Smooth muscle cell of the brain vasculature (primary cell): ENCODE measurements at regions not wholly inside any gene's neighbourhood (a gene's known extent, or its start where the extent isn't known, plus 50 kb on each side); places are given as distances from the start of the nearest gene placed in this dataset.
A peak's percentile ranks its signal among the peaks of the same experiment; 100 is the strongest.

Source experiments
- DNase-seq: peaks from one replicate; pipeline ENCODE4 v3.0.0-alpha.2; 2012; ENCODE audit warnings: low read depth, low spot score

- no peak for DNase-seq
Measured at GRCh38 chr5:61652916-61653315, 320.9 kb downstream of the ZSWIM6 start.

DNA sequence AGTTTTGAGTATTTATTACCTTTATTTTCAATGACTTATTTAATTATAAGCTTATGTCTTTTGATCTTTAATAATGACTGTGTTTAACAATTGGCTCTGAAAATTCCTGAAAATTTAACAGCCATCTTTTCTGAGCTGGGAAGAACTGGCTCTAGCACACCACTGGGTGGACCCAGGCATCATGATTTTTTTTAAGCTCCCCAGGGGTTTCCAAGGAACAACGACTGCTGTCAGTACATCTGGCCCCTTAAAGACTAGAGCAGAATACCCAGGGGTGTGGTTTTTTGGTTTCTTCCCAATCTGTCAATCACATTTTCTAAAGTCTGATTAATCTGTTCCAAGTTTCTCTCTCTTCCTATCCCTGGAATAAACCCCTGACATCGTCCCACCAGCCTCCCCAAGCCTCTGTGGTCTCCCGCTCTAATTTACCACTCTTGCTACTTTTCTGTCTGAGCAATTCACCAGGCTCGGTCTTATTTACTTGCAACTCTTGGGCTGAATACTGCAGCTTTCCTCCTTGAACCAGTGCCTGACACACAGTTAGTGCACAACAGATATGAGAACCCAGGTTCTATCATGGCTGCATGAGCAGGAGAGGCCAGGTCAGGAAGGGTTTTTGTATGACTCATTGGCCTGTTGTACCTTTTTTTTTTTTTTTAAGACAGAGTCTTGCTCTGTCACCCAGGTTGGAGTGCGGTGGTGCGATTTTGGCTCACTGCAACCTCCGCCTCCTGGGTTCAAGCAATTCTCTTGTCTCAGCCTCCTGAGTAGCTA lies 321.9 kb downstream of the ZSWIM6 start:
- DNase-seq: no peak

- DNase-seq: no peak
Measured at GRCh38 chr5:61654876-61655275, 322.8 kb downstream of the ZSWIM6 start.

DNA sequence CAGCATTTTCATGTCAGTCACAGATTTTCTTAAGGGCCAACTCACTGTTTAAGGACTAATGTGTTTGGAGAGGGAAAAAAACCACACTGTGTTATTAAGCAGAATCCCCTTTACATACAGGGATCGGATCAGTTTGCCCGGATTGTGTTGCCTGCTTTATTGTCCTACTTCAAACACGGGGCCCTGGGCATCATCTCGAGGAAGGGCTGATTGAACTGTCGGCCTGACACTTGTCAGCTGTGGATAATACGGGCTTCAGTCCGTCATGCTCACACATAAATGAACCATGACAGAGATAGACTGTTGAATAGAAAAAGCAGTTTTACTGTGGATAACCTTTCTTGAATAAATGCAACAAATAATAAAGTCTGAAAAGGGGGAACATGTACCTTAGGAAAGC lies 325.0 kb downstream of the ZSWIM6 start:
- no peak for DNase-seq

- DNase-seq: no peak
Measured at GRCh38 chr5:61657686-61658085, 325.6 kb downstream of the ZSWIM6 start.

DNA sequence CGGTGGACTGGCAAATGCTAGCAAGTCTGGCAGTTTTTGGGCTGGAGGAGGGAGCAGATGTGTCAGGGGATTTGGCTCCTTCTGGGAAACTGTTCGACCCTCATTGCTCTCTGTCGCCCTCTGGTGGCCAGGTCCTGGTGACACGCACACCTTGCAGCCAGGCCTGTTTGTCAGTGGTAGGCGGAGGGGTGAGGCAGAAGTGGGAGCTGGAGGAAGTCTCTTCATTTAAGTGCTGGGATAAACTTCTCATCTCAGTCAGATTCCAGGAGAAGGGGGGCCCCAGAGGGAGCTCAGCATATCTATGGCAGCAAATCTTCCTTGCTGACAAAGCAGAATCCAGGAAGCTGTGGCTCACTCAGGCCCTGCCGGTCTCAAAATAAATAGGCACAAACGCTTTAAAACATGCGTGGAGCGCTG lies 326.5 kb downstream of the ZSWIM6 start:
- DNase-seq: peak; percentile 52

GRCh38 chr5:61659221-61659696 lies 327.2 kb downstream of the ZSWIM6 start:
- no peak for DNase-seq

DNA sequence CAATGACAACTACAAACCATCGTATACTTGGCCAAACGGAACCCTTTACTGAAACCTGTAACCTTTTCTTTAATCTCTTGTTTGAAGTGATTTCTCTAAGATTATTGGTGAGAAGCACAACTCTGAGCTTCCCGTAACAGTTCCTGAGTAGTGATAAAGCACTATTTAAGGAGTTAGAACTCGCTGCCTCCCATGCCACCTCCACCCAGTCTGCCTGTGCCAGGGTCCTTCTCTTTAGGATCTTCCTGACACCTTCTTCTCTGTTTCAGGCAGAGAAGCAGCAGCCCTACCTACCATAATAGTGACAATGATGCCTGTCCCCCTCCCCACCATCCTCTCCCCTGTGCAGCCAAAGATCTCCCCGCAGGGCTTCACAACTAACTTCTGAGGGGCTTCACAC lies 330.6 kb downstream of the ZSWIM6 start:
- DNase-seq: no peak

DNA sequence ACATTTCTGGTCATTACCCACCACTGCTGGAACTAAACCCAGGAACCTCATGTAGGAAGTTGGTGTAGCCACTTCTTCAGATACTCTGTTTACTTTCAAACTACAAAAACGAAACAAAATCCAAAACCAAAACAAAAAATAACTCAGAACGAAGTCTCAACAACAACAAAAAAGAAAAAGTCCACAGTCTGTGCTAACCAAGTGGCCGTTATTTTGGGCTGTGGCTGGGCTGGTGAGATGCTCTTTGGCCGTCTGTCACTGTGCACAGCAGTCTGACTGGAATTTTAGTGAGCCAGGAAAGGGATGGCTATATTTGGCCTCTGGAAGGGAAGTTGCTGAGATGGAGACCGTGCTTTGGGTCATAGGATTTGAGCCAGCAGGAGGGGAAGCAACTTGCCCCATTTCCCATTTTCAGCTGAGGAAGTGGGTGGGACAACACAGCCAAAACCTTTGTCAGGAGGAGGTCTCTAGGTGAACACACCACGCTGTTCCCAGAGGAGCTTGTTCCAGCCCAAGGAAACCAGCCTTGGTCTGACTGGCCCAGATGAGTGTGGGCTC lies 334.1 kb downstream of the ZSWIM6 start:
- no peak for DNase-seq

DNA sequence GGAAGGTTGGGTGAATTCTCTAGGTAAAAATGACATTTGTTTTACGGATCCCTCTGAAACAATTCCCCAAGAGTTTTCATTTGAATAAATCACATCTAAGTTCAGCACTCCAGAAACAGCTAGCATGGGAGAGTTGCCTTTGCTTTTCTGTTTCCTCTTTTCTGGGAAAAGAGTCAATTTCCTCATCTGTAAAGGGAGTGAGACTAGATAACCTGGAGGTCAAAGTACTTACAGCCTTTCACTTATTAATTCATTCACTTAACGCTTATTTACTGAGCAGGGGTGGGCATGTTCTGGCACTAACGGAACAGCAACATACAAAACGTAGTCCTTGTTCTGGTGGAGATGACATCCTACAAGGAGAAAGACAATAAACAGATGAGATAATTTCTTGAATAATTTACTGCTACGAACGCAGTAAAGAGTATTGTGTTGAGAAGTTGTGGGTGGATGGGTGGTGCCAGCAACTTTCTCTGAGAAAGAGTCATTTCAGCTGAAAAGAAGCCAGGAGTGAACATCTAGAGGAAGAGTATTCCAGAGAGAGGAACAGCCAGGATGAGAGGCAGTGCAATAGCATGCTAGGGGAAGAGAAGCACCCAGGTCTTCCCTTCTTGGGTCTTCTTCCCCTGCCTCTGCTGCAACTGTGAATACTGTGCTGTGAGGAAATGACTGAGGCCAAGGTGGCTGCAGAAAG lies 335.6 kb downstream of the ZSWIM6 start:
- no peak for DNase-seq

GRCh38 chr5:61669531-61669930 lies 337.5 kb downstream of the ZSWIM6 start:
- DNase-seq: no peak

DNA sequence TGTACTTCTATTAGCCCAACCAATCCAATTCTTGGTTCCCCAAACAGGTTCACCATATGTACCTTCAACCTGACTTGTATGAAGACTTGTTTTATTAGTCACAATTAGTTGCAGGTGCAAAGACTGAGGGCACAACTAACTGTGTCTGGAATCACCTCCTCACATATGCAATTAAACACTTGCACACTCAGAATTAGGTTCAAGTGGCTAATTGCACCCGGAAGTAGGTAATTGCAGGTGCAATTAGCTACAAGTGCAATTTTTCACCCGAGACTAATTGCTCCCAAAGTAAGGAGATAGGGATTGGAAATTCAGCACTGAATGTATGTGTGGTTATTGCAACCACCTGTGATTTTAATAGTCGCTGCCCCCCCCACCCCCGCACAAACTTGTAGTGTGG lies 338.9 kb downstream of the ZSWIM6 start:
- no peak for DNase-seq

GRCh38 chr5:61673007-61673735 lies 341.1 kb downstream of the ZSWIM6 start:
- no peak for DNase-seq

- no peak for DNase-seq
Measured at GRCh38 chr5:61674378-61674777, 342.3 kb downstream of the ZSWIM6 start.

GRCh38 chr5:61675015-61675692 lies 343.1 kb downstream of the ZSWIM6 start:
- no peak for DNase-seq

- DNase-seq: no peak
Measured at GRCh38 chr5:61677220-61677619, 345.2 kb downstream of the ZSWIM6 start.

DNA sequence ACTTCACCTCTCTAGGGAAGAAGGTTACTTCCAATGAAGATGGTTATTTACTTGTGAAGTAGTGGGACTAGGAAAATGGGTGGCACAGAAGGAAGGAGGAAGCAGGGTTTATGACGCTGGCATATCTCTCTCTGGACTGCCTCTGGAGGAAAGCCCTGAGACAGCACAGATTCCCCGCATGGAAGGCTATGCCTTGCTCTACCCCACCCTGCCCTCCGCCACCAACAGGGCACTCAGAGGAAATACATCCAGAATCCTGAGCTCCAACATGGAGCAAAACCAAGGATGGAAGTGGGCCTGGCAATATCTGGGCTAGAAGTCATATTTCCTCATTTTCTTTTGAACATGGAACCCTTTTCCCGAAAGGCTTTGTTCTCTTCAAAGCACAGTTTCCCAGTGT lies 346.9 kb downstream of the ZSWIM6 start:
- no peak for DNase-seq

DNA sequence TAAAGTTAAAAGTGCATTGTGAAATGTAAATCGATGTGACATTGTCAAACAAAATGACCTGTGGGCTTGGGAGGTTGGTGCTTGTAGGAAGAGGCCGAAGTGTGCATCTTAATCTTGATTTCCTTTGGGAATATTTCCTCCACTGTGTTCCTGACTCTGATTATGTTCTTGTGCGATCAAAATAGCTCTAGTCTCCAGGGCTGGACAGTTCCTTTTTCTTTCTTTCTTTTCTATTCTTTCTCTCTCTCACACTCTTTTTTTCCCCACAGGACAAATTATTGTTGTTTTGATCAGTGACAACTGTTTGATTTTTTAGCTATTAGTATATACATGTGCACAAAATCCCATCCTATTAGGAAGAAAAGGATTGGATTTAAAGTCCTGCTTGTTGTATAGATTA lies 347.5 kb downstream of the ZSWIM6 start:
- DNase-seq: no peak

- DNase-seq: no peak
Measured at GRCh38 chr5:61680247-61680646, 348.2 kb downstream of the ZSWIM6 start.

DNA sequence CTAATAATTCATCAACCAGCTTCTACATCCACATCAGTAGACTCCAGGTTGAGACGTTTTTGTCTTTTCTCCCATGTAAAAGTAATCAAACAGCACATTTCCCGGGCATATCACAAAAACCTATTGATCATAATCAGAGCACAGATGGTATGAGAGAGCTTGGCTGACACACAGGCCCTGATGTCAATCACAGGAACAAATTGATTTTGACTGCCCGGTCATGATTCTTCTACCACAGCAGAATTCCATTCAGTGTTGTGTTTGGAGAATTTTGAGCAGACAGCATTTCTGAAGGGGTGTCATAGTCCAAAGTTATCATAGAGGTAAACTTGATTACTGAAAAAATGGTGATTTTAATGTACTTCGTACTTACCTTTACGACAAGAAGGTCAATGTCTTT lies 351.1 kb downstream of the ZSWIM6 start:
- no peak for DNase-seq

DNA sequence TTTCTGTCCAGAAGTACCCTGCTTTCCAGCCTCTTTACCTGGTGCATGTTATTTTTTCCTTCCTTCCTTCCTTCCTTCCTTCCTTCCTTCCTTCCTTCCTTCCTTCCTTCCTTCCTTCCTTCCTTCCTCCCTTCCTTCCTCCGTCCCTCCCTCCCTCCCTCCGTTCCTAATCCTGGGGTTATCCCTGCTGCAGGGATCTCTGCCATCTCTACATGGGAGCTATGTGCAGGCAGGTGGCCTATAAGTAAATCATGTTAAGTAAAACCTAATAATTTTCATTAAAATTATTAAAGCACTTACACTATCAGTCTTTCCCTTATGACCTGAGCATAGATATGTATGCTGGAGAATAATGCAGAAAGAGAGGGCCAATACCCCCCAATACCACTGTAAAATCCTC lies 351.9 kb downstream of the ZSWIM6 start:
- DNase-seq: no peak
